WERI-Rb-1 (cell line): ENCODE measurements at regions not wholly inside any gene's neighbourhood (a gene's known extent, or its start where the extent isn't known, plus 50 kb on each side); places are given as distances from the start of the nearest gene placed in this dataset.

Experiments used
- DNase-seq: peaks from one replicate; pipeline ENCODE4 v3.0.0-alpha.2; 2020
- H3K27ac ChIP-seq: fragments of 250-450 bp; sonication (Bioruptor Pico); 2 replicates; pipeline ENCODE4 v1.5.1; 2020; ENCODE audit warnings: mild to moderate bottlenecking, moderate library complexity
- H3K27me3 ChIP-seq: fragments of 250-450 bp; sonication (Bioruptor Pico); 2 replicates; pipeline ENCODE4 v1.5.1; 2021; ENCODE audit warnings: mild to moderate bottlenecking, low read depth, moderate library complexity; ENCODE audit not compliant: insufficient read depth, severe bottlenecking
- H3K36me3 ChIP-seq: fragments of 250-450 bp; sonication (Bioruptor Pico); 2 replicates; pipeline ENCODE4 v1.5.1; 2020; ENCODE audit warnings: mild to moderate bottlenecking, moderate library complexity
- H3K4me3 ChIP-seq: 2 replicates; pipeline ENCODE4 v1.5.1; 2011; ENCODE audit warnings: low read depth, mild to moderate bottlenecking, control low read depth, low read length
- H3K9me3 ChIP-seq: fragments of 250-450 bp; sonication (Bioruptor Pico); 2 replicates; pipeline ENCODE4 v1.5.1; 2021; ENCODE audit warnings: mild to moderate bottlenecking, moderate library complexity; ENCODE audit not compliant: severe bottlenecking
- TF ChIP-seq, protein P1 (sequence below): IDR thresholded peaks from 2 replicates; pipeline ENCODE4 v1.5.1; 2011; ENCODE audit warnings: low read depth, mild to moderate bottlenecking, control low read depth, inconsistent platforms, low read length

DNA sequence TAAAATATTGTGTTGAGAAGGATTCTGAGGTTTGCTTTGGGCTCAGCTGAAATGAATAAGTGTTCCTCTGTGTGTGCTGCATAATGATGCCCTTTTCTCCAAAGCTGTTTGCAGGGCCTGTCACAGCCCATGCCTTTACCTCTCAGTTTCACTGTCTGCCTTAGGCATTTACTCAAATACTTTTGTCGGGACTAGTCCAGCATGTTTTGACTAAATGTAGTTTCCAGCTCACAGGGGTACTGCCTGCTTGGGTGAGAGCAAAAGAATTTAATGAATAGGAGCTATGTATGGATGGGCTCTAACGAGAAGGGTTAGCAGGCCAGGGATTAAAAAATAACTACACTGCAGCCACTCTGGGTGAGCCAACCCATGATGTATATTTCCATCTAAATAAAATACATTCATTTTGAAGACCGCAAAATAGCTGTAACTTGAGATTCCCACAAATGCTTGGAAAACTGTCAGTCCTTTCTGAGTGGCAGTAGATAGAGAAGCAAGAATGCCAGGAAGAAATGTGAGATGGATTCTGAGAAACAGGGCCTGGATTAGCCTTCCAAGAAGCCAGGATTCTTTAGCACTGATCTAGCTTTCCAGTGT lies 549.2 kb upstream of the TBL1XR1 start:
- H3K36me3 ChIP-seq, result no peaks in the 10 kb centered on the region
- TF ChIP-seq, protein P1, sequence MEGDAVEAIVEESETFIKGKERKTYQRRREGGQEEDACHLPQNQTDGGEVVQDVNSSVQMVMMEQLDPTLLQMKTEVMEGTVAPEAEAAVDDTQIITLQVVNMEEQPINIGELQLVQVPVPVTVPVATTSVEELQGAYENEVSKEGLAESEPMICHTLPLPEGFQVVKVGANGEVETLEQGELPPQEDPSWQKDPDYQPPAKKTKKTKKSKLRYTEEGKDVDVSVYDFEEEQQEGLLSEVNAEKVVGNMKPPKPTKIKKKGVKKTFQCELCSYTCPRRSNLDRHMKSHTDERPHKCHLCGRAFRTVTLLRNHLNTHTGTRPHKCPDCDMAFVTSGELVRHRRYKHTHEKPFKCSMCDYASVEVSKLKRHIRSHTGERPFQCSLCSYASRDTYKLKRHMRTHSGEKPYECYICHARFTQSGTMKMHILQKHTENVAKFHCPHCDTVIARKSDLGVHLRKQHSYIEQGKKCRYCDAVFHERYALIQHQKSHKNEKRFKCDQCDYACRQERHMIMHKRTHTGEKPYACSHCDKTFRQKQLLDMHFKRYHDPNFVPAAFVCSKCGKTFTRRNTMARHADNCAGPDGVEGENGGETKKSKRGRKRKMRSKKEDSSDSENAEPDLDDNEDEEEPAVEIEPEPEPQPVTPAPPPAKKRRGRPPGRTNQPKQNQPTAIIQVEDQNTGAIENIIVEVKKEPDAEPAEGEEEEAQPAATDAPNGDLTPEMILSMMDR, result no peak
- H3K27ac ChIP-seq, result no peak overlapping the region
- H3K9me3 ChIP-seq, result no peaks in the 10 kb centered on the region
- DNase-seq, result no peak
- no peaks in the 10 kb centered on the region for H3K27me3 ChIP-seq
- H3K4me3 ChIP-seq, result no peak overlapping the region

DNA sequence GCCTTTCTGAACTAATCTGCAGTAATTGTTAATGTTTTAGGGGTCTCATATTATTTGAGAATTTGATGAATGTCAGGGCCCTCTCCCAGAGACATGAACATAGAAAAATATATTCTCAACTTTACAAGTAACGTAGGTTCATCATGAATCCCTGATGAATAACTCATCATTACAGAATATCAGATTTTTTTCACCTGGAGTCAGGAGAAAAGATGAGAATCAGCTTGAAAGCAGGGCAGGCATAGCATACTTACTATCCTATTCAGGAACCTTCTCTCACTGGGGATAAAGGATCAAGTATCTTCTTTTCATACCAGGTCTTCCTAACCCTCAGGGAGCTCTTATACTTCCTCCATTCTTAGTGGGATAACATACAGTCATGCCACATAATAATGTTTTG lies 552.6 kb upstream of the TBL1XR1 start:
- Histone ChIP-seq H3K27me3 (no peaks in the 10 kb centered on the region), H3K9me3 (no peaks in the 10 kb centered on the region), H3K4me3 (no peak overlapping the region), H3K36me3 (no peaks in the 10 kb centered on the region), H3K27ac (no peak overlapping the region)
- DNase-seq, result no peak
- TF ChIP-seq, protein P1, result no peak

DNA sequence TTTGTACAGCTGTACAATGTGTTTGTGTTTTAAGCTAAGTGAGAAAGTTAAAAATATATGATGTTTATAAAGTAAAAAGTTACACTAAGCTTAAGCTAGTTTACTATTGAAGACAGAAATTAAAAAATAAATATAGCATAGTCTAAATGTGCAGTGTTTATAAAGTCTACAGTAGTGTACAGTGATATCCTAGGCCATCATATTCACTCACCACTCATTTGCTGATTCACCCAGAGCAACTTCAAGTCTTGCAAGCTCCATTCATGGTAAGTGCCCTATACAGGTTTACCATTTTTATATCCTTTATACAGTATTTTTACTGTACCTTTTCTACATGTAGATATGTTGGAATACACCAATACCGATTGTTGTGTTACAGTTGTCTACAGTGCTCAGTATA lies 553.2 kb upstream of the TBL1XR1 start:
- DNase-seq, result no peak
- Histone ChIP-seq H3K27ac (no peak overlapping the region), H3K27me3 (no peaks in the 10 kb centered on the region), H3K36me3 (no peaks in the 10 kb centered on the region), H3K9me3 (no peaks in the 10 kb centered on the region), H3K4me3 (no peak overlapping the region)
- TF ChIP-seq, protein P1, result no peak

DNA sequence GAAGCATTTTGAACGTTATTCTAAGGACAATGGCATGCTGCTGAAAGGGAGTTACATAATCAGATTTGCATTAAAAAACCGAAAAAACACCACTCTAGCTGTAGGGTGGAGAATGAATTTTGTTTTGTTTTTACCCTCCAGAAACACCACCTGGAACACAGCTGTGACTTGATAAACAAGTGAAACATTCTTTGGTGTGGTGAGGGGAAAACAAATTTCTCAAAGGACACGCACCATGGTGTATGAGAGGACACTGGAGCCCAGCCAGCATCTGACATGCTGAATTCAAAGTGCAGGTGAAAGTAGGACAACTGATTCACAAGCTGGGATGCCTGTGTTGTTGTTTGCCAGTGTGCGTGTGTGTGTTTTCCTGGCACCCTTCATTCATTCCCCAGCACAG lies 554.5 kb upstream of the TBL1XR1 start:
- no peak for DNase-seq
- H3K27me3 ChIP-seq, result no peaks in the 10 kb centered on the region
- no peaks in the 10 kb centered on the region for H3K36me3 ChIP-seq
- no peaks in the 10 kb centered on the region for H3K9me3 ChIP-seq
- H3K27ac ChIP-seq, result no peak overlapping the region
- TF ChIP-seq, protein P1, result no peak
- no peak overlapping the region for H3K4me3 ChIP-seq

DNA sequence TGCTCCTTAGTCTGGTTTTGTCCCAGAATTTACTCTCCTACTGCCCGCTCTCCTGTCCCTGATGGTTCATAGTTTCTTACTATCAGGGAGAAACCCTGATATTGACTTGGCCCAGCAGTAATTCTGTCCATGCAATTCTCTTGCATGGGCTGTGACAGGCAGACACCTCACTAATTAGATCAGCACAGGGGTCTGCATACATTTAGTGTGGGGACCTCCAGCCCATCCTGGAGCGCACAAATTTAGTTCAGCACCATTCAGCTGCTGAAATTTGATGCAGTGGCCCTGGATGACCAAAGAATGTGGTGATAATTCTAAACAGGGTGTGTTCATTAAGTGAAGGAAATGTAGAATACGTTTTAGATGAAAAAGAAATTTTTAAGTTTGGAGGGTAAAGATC lies 555.5 kb upstream of the TBL1XR1 start:
- TF ChIP-seq, protein P1, result no peak
- H3K36me3 ChIP-seq, result no peaks in the 10 kb centered on the region
- no peak overlapping the region for H3K27ac ChIP-seq
- no peak for DNase-seq
- H3K9me3 ChIP-seq, result no peaks in the 10 kb centered on the region
- no peak overlapping the region for H3K4me3 ChIP-seq
- H3K27me3 ChIP-seq, result no peaks in the 10 kb centered on the region
